OCI-LY1 (cell line): ENCODE measurements at regions not wholly inside any gene's neighbourhood (a gene's known extent, or its start where the extent isn't known, plus 50 kb on each side); places are given as distances from the start of the nearest gene placed in this dataset.

Experiments used
- CTCF ChIP-seq: fragments of 200-600 bp; sonication (generic), shearing (Covaris generic); IDR thresholded peaks from 2 replicates; pipeline ENCODE4 v1.5.1; 2017; ENCODE audit warnings: mild to moderate bottlenecking, antibody characterized with exemption, low read length, moderate library complexity, mixed read lengths
- EZH2 ChIP-seq: fragments of 200-600 bp; sonication (generic), shearing (Covaris generic); IDR thresholded peaks from 2 replicates; pipeline ENCODE4 v1.8.0; 2017; ENCODE audit warnings: borderline replicate concordance, mixed run types, mild to moderate bottlenecking, antibody characterized with exemption, low read length, moderate library complexity, mixed read lengths

- no peak for TF ChIP-seq CTCF
- no peak for TF ChIP-seq EZH2
These were observed 129.0 kb downstream of the SEMA6D start for GRCh38 chr15:47846128-47846868.
